Sigmoid colon (tissue), 4 donors: ENCODE measurements at regions not wholly inside any gene's neighbourhood (a gene's known extent, or its start where the extent isn't known, plus 50 kb on each side); places are given as distances from the start of the nearest gene placed in this dataset.
"Not testable (repeated sequence)": the region's sequence is repeated elsewhere in the genome, so short reads cannot be mapped to it uniquely, and the experiment has no call there.

Experiments used
- EP300 ChIP-seq, 4 donors: sonication (generic); formaldehyde crosslinking; IDR thresholded peaks; one replicate each; pipeline ENCODE4 v1.6.1; 2017; ENCODE audit warnings: antibody characterized with exemption in 4 of 4
- POLR2A ChIP-seq, 2 donors: fragments of 450-650 bp; IDR thresholded peaks; one replicate each; pipeline ENCODE4 v1.6.1; 2016; ENCODE audit warnings: antibody characterized with exemption in 2 of 2, mild to moderate bottlenecking in 2 of 2, moderate library complexity in 2 of 2
- POLR2AphosphoS5 ChIP-seq, 4 donors: sonication (generic); formaldehyde crosslinking; IDR thresholded peaks; one replicate each; pipeline ENCODE4 v1.6.1; 2017; ENCODE audit warnings: antibody characterized with exemption in 4 of 4
- TF ChIP-seq, protein P1 (sequence below), 4 experiments: fragments of 450-650 bp in 3 of 4; fragments of 200-600 bp in 1 of 4; IDR thresholded peaks; one replicate each; pipeline ENCODE4 v1.5.1; 2016 to 2019; ENCODE audit warnings: antibody characterized with exemption in 4 of 4, mild to moderate bottlenecking in 3 of 4, moderate library complexity in 2 of 4

DNA sequence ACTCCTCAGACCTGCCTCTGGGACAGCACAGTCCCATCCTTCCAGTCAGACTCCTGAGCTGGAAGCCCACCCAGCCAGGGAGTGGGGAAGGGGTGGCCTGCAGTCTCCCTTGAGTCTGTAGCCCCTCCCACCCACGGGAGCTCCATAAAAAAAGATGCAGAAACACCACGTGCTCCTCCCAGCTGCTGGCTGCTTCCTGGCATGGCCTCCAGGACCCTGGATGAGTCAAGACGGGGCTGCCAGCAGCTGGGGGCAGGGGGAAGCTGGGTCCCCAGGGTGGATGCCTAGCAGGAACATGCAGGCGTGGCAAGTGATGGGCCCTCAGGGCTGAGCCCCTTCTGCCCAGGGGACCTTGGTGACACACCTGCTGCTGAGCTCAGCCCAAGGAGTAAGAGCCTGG lies 138.5 kb downstream of the TBC1D2B start:
- TF ChIP-seq, protein P1, sequence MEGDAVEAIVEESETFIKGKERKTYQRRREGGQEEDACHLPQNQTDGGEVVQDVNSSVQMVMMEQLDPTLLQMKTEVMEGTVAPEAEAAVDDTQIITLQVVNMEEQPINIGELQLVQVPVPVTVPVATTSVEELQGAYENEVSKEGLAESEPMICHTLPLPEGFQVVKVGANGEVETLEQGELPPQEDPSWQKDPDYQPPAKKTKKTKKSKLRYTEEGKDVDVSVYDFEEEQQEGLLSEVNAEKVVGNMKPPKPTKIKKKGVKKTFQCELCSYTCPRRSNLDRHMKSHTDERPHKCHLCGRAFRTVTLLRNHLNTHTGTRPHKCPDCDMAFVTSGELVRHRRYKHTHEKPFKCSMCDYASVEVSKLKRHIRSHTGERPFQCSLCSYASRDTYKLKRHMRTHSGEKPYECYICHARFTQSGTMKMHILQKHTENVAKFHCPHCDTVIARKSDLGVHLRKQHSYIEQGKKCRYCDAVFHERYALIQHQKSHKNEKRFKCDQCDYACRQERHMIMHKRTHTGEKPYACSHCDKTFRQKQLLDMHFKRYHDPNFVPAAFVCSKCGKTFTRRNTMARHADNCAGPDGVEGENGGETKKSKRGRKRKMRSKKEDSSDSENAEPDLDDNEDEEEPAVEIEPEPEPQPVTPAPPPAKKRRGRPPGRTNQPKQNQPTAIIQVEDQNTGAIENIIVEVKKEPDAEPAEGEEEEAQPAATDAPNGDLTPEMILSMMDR (IDR thresholded peaks at IDR 0.05) = not testable (repeated sequence)
- TF ChIP-seq POLR2AphosphoS5, EP300, POLR2A (IDR thresholded peaks at IDR 0.05): not testable (repeated sequence)
